NCI-H446 (cell line): ENCODE measurements at regions not wholly inside any gene's neighbourhood (a gene's known extent, or its start where the extent isn't known, plus 50 kb on each side); places are given as distances from the start of the nearest gene placed in this dataset.
"Not testable (repeated sequence)": the region's sequence is repeated elsewhere in the genome, so short reads cannot be mapped to it uniquely, and the experiment has no call there.

Source experiments
- DNase-seq, 2 experiments: peaks; one replicate each; lab custom pipeline; 2025; lab: John Stamatoyannopoulos, UW

DNA sequence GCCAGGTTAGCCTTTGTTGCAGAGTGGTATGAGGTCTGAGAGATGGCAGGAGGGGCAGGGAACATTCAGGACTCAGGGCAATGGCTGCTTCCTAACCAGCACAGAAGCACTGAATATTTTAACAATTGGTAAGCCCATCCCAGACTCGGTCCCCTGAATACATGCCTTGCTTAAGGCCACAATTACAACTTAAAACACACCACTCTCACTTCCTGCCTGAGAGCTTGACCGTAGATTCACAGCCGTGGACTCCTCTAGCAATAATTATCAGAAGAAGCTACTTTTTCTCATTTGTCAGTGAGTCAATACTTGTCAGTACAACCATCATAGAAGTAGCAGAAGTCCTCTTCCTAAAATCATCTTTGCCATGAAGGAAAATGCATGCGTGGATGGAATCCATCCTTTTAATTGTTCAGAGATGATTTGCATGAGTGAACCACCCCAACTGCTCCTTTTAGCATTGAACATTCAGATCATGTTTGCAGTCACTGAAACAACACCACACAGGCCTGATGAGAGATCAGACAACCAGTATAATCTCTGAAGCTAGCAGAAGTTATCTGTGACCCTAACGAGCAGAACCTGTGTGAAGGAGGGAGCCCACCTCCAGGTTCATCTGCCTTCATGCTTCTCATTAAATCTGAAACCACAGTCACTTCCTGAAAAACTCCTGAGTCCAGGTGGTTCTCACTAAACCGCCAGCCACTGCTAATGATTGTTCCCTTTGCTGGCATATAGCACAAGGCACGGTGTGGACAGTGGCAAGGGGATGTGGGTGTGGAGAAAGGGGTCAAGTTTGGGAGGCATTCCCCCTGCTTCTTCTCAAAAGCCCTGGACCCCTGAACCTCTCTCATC is 333.9 kb upstream of the CNR1 start:
- DNase-seq, result no peak

- DNase-seq, result no peak
Measured at GRCh38 chr6:88499436-88499835, 333.3 kb upstream of the CNR1 start.

DNA sequence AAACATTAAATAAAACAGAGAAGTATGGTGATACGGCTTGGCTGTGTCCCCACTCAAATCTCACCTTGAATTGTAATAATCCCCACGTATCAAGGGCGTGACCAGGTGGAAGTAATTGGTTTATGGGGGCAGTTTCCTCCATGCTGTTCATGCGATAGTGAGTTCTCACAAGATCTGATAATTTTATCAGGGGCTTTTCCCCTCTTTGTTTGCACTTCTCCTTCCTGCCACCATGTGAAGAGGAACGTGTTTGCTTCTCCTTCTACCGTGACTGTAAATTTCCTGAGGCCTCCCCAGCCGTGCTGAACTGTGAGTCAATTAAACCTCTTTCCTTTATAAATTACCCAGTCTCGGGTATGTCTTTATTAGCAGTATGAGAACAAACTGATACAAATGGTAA is 331.3 kb upstream of the CNR1 start:
- not testable (repeated sequence) for DNase-seq

DNA sequence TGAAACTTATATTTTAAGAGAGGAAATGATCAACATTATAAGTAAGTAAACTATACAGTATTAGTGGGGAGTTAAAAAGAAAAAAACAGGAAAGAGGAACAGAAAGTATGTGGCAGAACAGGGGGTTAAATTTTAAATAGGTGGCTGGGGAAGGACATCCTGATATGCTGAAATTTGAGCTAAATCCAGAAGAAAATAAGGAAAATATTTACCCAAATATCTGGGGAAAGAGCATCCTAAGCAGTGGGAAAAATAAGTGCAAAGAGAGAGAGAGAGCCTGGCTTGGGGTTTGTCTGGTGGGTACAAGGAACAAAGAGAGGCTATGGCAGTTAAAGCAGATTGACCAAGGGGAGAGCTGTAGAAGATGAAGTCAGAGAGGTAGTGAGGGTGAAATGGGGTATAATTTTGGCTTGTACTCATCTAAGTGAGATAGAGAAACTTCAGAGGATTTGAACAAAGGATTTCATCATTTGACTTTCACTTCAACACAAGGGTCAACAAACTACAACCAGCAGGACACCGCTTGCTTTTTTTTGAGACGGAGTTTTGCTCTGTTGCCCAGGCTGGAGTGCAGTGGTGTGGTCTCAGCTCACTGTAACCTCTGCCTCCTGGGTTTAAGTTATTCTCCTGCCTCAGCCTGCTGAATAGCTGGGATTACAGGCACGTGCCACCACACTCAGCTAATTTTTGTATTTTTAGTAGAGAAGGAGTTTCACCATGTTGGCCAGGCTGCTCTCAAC is 328.4 kb upstream of the CNR1 start:
- no peak for DNase-seq

- no peak for DNase-seq
Measured at GRCh38 chr6:88493717-88494116, 327.6 kb upstream of the CNR1 start.

- no peak for DNase-seq
Measured at GRCh38 chr6:88492824-88493223, 326.7 kb upstream of the CNR1 start.

GRCh38 chr6:88492241-88492640 is 326.1 kb upstream of the CNR1 start:
- DNase-seq, result no peak

- DNase-seq, result no peak
Measured at GRCh38 chr6:88491266-88491880, 325.2 kb upstream of the CNR1 start.

DNA sequence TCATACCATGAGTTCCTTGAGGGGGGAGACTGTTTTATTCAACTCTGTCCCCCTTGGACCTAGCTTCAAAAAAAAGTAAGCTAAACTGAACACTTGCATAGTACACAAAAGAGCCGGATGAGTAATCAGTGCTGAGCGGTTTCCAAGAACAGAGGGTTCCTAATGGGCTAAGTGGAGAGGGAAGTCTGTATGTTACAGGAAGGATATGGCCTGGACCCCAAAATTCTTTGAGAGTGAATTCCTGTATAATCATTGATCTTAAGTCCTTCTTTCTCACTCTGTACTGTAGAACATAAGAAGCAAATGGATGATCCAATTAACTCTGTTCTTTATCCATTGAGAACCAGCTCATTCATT is 324.7 kb upstream of the CNR1 start:
- peak in 1 of 2 experiments; percentile 18 for DNase-seq

GRCh38 chr6:88490195-88490907 is 324.2 kb upstream of the CNR1 start:
- DNase-seq, result no peak

GRCh38 chr6:88483424-88483823 is 317.3 kb upstream of the CNR1 start:
- DNase-seq, result no peak

GRCh38 chr6:88482465-88482864 is 316.3 kb upstream of the CNR1 start:
- no peak for DNase-seq

- DNase-seq, result no peak
Measured at GRCh38 chr6:88481519-88481918, 315.4 kb upstream of the CNR1 start.

GRCh38 chr6:88480816-88481215 is 314.7 kb upstream of the CNR1 start:
- DNase-seq, result no peak

GRCh38 chr6:88477413-88477812 is 311.3 kb upstream of the CNR1 start:
- DNase-seq, result no peak

GRCh38 chr6:88476388-88476787 is 310.2 kb upstream of the CNR1 start:
- no peak for DNase-seq

DNA sequence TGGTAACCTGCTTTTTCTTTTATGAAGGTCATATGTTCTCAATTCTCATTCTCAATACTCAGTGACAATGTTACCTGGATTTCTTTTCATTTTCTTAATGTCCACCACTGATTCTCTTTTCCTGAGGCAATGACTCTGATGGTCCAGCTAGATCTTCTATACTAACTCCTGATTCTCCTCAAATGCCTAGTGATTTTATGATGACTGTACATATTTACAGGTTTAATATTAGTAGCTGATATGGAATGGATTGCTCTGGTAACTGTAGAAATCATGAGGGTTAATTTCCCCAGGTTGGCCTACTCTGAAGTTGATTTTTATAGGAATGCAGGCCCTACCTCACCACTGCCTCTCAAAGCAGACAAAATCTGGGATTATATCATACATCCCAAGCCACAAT is 308.6 kb upstream of the CNR1 start:
- no peak for DNase-seq

DNA sequence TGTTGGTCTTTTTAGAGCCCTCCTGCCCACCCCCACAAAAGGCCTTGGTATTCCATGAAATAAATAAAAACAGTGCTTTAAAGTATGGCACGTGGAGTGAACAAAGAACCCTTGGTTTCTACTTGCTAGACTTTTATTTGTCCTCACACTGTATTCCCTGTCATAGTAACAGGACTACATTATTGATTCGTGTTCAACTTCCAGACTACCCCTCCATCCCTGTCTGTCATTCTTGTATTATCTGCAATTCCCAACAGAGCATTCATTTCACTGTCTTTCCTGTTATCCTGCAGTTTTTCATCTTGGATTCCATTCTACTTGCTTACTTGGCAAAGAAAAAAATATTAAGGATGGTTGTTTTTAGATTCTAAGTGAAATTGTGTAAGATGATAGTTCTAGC is 307.4 kb upstream of the CNR1 start:
- no peak for DNase-seq

DNA sequence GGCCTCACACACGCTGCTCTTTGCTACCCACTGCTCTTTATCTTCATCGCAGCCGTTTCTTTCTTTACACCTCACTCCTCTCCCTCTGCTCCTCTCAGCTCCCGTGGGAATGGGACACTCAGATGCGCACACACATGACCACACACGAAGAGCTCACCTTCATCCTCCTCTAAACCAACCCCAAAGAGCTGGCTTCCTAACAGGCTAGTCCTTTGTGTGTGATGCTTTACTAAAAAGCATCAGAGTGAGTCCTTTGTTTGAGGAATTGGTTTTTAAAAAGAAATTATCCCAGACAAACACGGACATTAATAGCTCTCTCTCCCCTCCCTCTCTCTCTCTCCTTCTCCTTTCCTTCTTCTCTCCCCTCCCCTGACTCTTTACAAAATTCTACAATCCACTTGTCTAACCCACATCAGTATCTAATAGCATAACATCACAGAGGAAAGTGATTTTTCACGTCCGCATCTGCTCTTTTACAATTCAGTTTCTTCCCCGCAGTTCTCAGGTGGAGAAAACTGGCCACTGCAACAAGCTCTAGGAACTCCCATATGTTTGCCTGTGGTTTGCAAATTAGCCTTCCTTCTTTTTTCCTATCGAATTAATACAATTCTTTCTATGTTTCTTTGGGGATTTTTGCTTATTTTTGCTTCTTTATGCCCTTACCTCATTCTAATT is 306.8 kb upstream of the CNR1 start:
- no peak for DNase-seq

DNA sequence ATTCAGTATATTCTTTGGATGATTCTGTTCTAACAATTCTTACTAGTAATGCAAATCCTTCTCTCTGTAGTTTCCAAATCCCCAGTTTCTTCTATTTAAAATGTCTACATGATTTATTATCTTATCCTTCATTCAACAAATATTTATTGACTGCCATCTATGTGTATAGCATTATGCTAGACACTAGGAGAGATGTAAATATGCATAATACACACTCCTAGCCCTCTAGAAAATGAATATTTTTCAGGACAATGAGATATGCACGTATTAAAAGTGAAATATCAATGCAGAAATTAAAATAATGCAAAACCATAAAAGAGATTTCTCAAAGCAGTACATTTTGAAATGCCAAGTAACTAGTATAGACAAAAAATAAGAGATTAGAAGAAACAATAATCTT is 293.5 kb upstream of the CNR1 start:
- DNase-seq, result no peak

- no peak for DNase-seq
Measured at GRCh38 chr6:88459189-88459588, 293.0 kb upstream of the CNR1 start.

GRCh38 chr6:88458662-88459061 is 292.5 kb upstream of the CNR1 start:
- no peak for DNase-seq
